IMR-90 (cell line): ENCODE measurements at regions not wholly inside any gene's neighbourhood (a gene's known extent, or its start where the extent isn't known, plus 50 kb on each side); places are given as distances from the start of the nearest gene placed in this dataset.

ENCODE experiments used
- ATAC-seq: fragments of 200-7000 bp; cut with Tn5 transposase; 2 replicates; pipeline ENCODE4 v1.9.1; 2020; ENCODE audit warnings: low read depth, mild to moderate bottlenecking, moderate library complexity
- BruUV-seq: library from RNA; stranded (reverse); fragments of 400-500 nt; replicated peaks from 2 replicates; lab custom pipeline; 2021; lab: Mats Ljungman, UMichigan
- CTCF ChIA-PET: fragments of 300-600 bp; formaldehyde crosslinking; extraction: SDS; loops from one replicate; lab custom pipeline; 2021; ENCODE audit warnings: antibody characterized with exemption; lab: Yijun Ruan, JAX
- POLR2A ChIA-PET: fragments of 300-600 bp; sonication (Branson Sonifier 250); formaldehyde crosslinking; loops from one replicate; lab custom pipeline; 2022; ENCODE audit warnings: antibody characterized with exemption; ENCODE audit not compliant: unreplicated experiment; lab: Charles Lee
- DNase-seq: peaks from one replicate; pipeline ENCODE4 v3.0.0; 2013
- H2AFZ ChIP-seq: replicated peaks from 2 replicates; pipeline ENCODE3; 2013; ENCODE audit warnings: low read length, mild to moderate bottlenecking; ENCODE audit not compliant: poor library complexity
- H2AK5ac ChIP-seq: 2 replicates; pipeline ENCODE4 v1.6.1; 2013; ENCODE audit warnings: low read depth, low read length, inconsistent platforms
- H2AK9ac ChIP-seq: replicated peaks from 2 replicates; pipeline ENCODE3; 2013; ENCODE audit warnings: mild to moderate bottlenecking, low read depth, low read length, moderate library complexity; ENCODE audit not compliant: poor library complexity
- H2BK120ac ChIP-seq: 2 replicates; pipeline ENCODE4 v1.6.1; 2013; ENCODE audit warnings: low read depth, low read length, inconsistent platforms
- H2BK15ac ChIP-seq: 3 replicates; pipeline ENCODE4 v1.6.1; 2013; ENCODE audit warnings: low read depth, low read length, inconsistent platforms
- H2BK20ac ChIP-seq: 2 replicates; pipeline ENCODE4 v1.6.1; 2013; ENCODE audit warnings: low read depth, mild to moderate bottlenecking, inconsistent platforms, low read length, moderate library complexity
- H2BK5ac ChIP-seq: 2 replicates; pipeline ENCODE4 v1.6.1; 2013; ENCODE audit warnings: mild to moderate bottlenecking, low read depth, low read length, inconsistent platforms; ENCODE audit not compliant: poor library complexity, severe bottlenecking
- H3K14ac ChIP-seq: replicated peaks from 2 replicates; pipeline ENCODE4 v1.6.1; 2013; ENCODE audit warnings: low read depth, low read length, inconsistent platforms
- H3K18ac ChIP-seq: 2 replicates; pipeline ENCODE4 v1.6.1; 2013; ENCODE audit warnings: low read depth, low read length, control low read depth
- H3K23ac ChIP-seq: 2 replicates; pipeline ENCODE4 v1.6.1; 2013; ENCODE audit warnings: low read depth, low read length, inconsistent platforms
- H3K27ac ChIP-seq: 2 replicates; pipeline ENCODE4 v1.5.1; 2013; ENCODE audit warnings: mild to moderate bottlenecking, control low read depth, low read length; ENCODE audit not compliant: insufficient read depth
- H3K27me3 ChIP-seq: 2 replicates; pipeline ENCODE4 v1.6.1; 2013; ENCODE audit warnings: low read length; ENCODE audit not compliant: control insufficient read depth, insufficient read depth
- H3K36me3 ChIP-seq: 2 replicates; pipeline ENCODE4 v1.6.1; 2013; ENCODE audit warnings: low read length, mixed read lengths; ENCODE audit not compliant: control insufficient read depth, insufficient read depth
- H3K4ac ChIP-seq: 2 replicates; pipeline ENCODE4 v1.6.1; 2013; ENCODE audit warnings: low read depth, low read length, inconsistent platforms
- H3K4me1 ChIP-seq: 2 replicates; pipeline ENCODE4 v1.6.1; 2013; ENCODE audit warnings: low read length, mixed read lengths; ENCODE audit not compliant: control insufficient read depth, insufficient read depth
- H3K4me2 ChIP-seq: 2 replicates; pipeline ENCODE4 v1.6.1; 2013; ENCODE audit warnings: low read depth, mild to moderate bottlenecking, control low read depth, low read length, moderate library complexity
- H3K4me3 ChIP-seq: 2 replicates; pipeline ENCODE4 v1.5.1; 2013; ENCODE audit warnings: low read depth, mild to moderate bottlenecking, control low read depth, low read length, moderate library complexity; ENCODE audit not compliant: insufficient read depth
- H3K56ac ChIP-seq: 2 replicates; pipeline ENCODE4 v1.6.1; 2013; ENCODE audit warnings: low read length, inconsistent platforms; ENCODE audit not compliant: insufficient read depth; ENCODE audit errors: extremely low read depth
- H3K79me1 ChIP-seq, 2 experiments: 2 replicates each; pipeline ENCODE4 v1.6.1; 2013; ENCODE audit warnings: low read length in 2 of 2, inconsistent platforms in 1 of 2, low read depth in 1 of 2
- H3K9ac ChIP-seq: 2 replicates; pipeline ENCODE4 v1.6.1; 2013; ENCODE audit warnings: low read depth, low read length, control low read depth
- H3K9me1 ChIP-seq: 2 replicates; pipeline ENCODE4 v1.6.1; 2013; ENCODE audit warnings: low read length, inconsistent platforms; ENCODE audit not compliant: insufficient read depth
- H3K9me3 ChIP-seq: 2 replicates; pipeline ENCODE4 v1.6.1; 2013; ENCODE audit warnings: low read length; ENCODE audit not compliant: control insufficient read depth, insufficient read depth
- H4K20me1 ChIP-seq: 2 replicates; pipeline ENCODE4 v1.6.1; 2013; ENCODE audit warnings: low read length, inconsistent platforms; ENCODE audit not compliant: insufficient read depth
- H4K5ac ChIP-seq: 2 replicates; pipeline ENCODE4 v1.6.1; 2013; ENCODE audit warnings: mild to moderate bottlenecking, low read depth, low read length, control low read depth
- H4K8ac ChIP-seq, 2 experiments: 2 replicates each; pipeline ENCODE4 v1.6.1; 2013; ENCODE audit warnings: low read depth in 2 of 2, low read length in 2 of 2, control low read depth in 1 of 2, inconsistent platforms in 1 of 2
- H4K91ac ChIP-seq: 2 replicates; pipeline ENCODE4 v1.6.1; 2013; ENCODE audit warnings: low read depth, low read length, inconsistent platforms; ENCODE audit not compliant: insufficient read depth
- BHLHE40 ChIP-seq: fragments of 150-350 bp; IDR thresholded peaks from 2 replicates; pipeline ENCODE4 v1.6.1; 2016; ENCODE audit warnings: mild to moderate bottlenecking, low read depth, low read length
- CEBPB ChIP-seq: IDR thresholded peaks from 2 replicates; pipeline ENCODE4 v1.6.1; 2012; ENCODE audit warnings: low read depth, low read length, improper control_type of control experiment
- CHD1 ChIP-seq: IDR thresholded peaks from 2 replicates; pipeline ENCODE4 v1.6.1; 2012; ENCODE audit warnings: low read depth, low read length, improper control_type of control experiment
- FOS ChIP-seq: fragments of 150-350 bp; IDR thresholded peaks from 2 replicates; pipeline ENCODE4 v1.6.1; 2016; ENCODE audit warnings: low read depth, low read length
- MAZ ChIP-seq: IDR thresholded peaks from 2 replicates; pipeline ENCODE4 v1.6.1; 2012; ENCODE audit warnings: low read depth, mild to moderate bottlenecking, low read length, improper control_type of control experiment, moderate library complexity, borderline replicate concordance
- NFE2L2 ChIP-seq: fragments of 150-350 bp; IDR thresholded peaks from 2 replicates; pipeline ENCODE4 v1.6.1; 2016; ENCODE audit warnings: low read depth, mild to moderate bottlenecking, low read length
- RAD21 ChIP-seq: IDR thresholded peaks from 2 replicates; pipeline ENCODE4 v1.6.1; 2012; ENCODE audit warnings: low read length, improper control_type of control experiment
- RFX5 ChIP-seq: IDR thresholded peaks from 2 replicates; pipeline ENCODE4 v1.8.0; 2012; ENCODE audit warnings: low read depth, mild to moderate bottlenecking, low read length, moderate library complexity
- SMC3 ChIP-seq: fragments of 150-350 bp; IDR thresholded peaks from 2 replicates; pipeline ENCODE4 v1.6.1; 2016; ENCODE audit warnings: low read depth, mild to moderate bottlenecking, antibody characterized with exemption, low read length, moderate library complexity
- WGBS, 2 experiments: methylation state at CpG; one replicate each; pipeline versions ENCODE4 v1.1.5 to v1.1.7; 2013; ENCODE audit warnings: missing lambda C conversion rate in 2 of 2; ENCODE audit not compliant: insufficient read length in 1 of 2; ENCODE audit errors: extremely low coverage in 2 of 2; 5-methylcytosine and 5-hydroxymethylcytosine counted together
- dilution Hi-C: fragments of 300-500 bp; cut with HindIII; formaldehyde crosslinking; loops from one replicate; pipeline ENCODE4 v1.14.3; 2018; ENCODE audit warnings: low sequenced_read_pairs; ENCODE audit not compliant: unreplicated experiment
- in situ Hi-C: fragments of 300-500 bp; cut with MboI; formaldehyde crosslinking; loops from 3 replicates; pipeline ENCODE4 v1.14.3; 2019; ENCODE audit warnings: low sequenced_read_pairs, inconsistent platforms, mixed read lengths
- intact Hi-C: fragments of 100-400 bp; cut with micrococcal nuclease; formaldehyde crosslinking; loops from 2 replicates; pipeline ENCODE4 v1.10.0; 2022
- TF ChIP-seq, protein P1 (sequence below): fragments of 150-350 bp; IDR thresholded peaks from 2 replicates; pipeline ENCODE4 v1.6.1; 2017; ENCODE audit warnings: mild to moderate bottlenecking, antibody characterized with exemption, low read length, low read depth

DNA sequence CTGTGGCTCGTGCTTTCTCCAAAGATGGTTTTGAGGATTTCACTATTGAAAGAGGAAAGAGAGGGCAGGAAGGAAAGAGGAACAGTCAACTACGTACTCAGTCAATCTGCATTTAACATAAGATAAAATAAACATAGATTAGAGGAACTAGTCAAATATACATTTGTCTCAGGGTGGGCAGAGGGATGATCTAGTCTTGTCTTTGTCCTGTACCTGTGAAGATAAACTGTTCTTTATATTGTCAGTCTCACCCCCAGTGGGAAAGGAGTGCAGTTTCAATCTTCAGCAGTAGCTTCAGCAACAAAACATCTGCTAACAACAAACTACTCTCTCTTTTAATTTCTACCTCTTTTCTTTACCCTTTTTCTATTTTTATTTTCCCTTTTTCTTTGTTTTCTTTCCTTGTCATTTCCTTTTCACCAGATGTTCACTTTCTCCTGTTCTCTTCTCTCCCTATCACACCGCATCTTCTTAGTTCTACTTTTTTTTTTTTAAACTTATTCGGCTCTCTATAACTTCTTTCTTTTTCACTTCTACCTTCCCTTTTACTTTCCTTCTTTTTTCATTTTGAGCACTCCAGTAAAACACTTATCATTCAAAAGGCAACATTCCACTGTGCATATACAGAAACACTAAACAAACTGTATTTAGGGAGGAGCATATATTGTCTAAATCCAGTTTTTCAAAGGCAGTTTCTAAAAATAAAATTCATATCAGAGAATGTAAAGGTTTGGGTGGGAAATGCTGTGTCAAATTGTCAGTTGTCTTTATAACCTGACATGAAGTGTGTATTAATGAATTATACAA, 51.4 kb upstream of the GUCY1A1 start (continued):
- TF ChIP-seq, protein P1, sequence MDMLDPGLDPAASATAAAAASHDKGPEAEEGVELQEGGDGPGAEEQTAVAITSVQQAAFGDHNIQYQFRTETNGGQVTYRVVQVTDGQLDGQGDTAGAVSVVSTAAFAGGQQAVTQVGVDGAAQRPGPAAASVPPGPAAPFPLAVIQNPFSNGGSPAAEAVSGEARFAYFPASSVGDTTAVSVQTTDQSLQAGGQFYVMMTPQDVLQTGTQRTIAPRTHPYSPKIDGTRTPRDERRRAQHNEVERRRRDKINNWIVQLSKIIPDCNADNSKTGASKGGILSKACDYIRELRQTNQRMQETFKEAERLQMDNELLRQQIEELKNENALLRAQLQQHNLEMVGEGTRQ = no peak

DNA sequence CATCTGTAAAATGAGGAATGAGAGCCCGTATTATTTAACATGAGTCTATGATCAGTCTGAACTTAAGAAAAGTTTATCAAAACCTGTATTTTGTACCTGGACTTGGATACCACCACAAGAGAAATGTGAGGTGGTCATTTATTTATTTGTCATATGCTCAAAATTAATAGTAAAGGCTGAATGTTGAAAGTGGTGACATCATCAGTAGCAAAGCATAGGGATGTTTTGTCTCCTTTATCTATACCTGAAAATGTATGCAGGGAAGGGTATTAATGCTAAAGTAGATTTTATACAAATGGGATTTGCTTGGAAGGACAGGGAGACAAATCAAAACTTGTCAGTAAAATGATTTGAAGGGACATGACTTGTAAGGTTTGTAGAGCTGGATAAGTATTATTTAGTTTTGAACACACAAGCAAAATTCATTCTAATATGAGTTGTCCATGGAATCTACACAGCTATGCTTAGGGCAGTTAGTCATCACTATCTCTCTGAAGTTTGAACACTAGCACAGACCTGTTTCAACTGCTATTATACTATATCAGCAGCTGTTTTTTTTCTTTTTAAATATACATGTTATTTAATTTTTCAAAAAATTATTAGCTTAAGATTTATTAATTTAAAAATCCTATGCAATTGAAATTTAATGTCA, 52.4 kb upstream of the GUCY1A1 start:
- Histone ChIP-seq H2BK15ac (no peak overlapping the region), H3K9me1 (no peaks in the 10 kb centered on the region), H2BK5ac (no peak overlapping the region), H2AK9ac (no peak overlapping the region), H2BK120ac (no peak overlapping the region), H3K36me3 (no peaks in the 10 kb centered on the region), H3K4me3 (no peak overlapping the region), H2AK5ac (no peak overlapping the region), H3K4ac (no peak overlapping the region), H4K5ac (no peak overlapping the region), H3K27me3 (no peaks in the 10 kb centered on the region), H2AFZ (no peak overlapping the region), H3K27ac (no peak overlapping the region), H3K4me1 (no peaks in the 10 kb centered on the region), H3K56ac (no peak overlapping the region), H3K9me3 (no peaks in the 10 kb centered on the region), H3K9ac (no peak overlapping the region), H4K8ac (no peak overlapping the region), H3K23ac (no peak overlapping the region), H3K79me1 (no peaks in the 10 kb centered on the region), H3K4me2 (no peak overlapping the region), H2BK20ac (no peak overlapping the region), H3K14ac (no peak overlapping the region), H3K18ac (no peak overlapping the region), H4K20me1 (no peaks in the 10 kb centered on the region), H4K91ac (no peak overlapping the region)
- CTCF ChIA-PET = no interaction called here
- dilution Hi-C loops (no loop called here), in situ Hi-C loops (no loop called here), intact Hi-C loops (no loop called here)
- POLR2A ChIA-PET = no interaction called here
- ATAC-seq (peak; percentile 93), DNase-seq (peak; percentile 77)
- no peak for TF ChIP-seq CHD1
- TF ChIP-seq NFE2L2 = no peak
- no peak for TF ChIP-seq RAD21
- TF ChIP-seq FOS = no peak
- TF ChIP-seq RFX5 = no peak
- TF ChIP-seq BHLHE40 = no peak
- TF ChIP-seq MAZ = no peak
- TF ChIP-seq SMC3 = no peak
- TF ChIP-seq CEBPB = no peak
- no CpG with 5 or more reads among the region's 1 CpG for WGBS, 2 experiments
- BruUV-seq = no TSS peak
